ENCODE measurements at regions not wholly inside any gene's neighbourhood (a gene's known extent, or its start where the extent isn't known, plus 50 kb on each side); places are given as distances from the start of the nearest gene placed in this dataset.

- DNase-seq (ENCODE audit: low spot score, unreplicated experiment), result no peak
- H3K27me3 Mint-ChIP-seq, result no peaks in the 10 kb centered on the region
- TF ChIP-seq, protein P1, sequence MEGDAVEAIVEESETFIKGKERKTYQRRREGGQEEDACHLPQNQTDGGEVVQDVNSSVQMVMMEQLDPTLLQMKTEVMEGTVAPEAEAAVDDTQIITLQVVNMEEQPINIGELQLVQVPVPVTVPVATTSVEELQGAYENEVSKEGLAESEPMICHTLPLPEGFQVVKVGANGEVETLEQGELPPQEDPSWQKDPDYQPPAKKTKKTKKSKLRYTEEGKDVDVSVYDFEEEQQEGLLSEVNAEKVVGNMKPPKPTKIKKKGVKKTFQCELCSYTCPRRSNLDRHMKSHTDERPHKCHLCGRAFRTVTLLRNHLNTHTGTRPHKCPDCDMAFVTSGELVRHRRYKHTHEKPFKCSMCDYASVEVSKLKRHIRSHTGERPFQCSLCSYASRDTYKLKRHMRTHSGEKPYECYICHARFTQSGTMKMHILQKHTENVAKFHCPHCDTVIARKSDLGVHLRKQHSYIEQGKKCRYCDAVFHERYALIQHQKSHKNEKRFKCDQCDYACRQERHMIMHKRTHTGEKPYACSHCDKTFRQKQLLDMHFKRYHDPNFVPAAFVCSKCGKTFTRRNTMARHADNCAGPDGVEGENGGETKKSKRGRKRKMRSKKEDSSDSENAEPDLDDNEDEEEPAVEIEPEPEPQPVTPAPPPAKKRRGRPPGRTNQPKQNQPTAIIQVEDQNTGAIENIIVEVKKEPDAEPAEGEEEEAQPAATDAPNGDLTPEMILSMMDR (IDR thresholded peaks at IDR 0.05; ENCODE audit: unreplicated experiment), result no peak
- H3K36me3 Mint-ChIP-seq (ENCODE audit: insufficient read depth), result no peaks in the 10 kb centered on the region
- H3K27ac Mint-ChIP-seq, result no peak overlapping the region
- no peaks in the 10 kb centered on the region for H3K9me3 Mint-ChIP-seq (ENCODE audit: low read depth)
- peaks cover 2% of the 10 kb centered on the region for H3K4me1 Mint-ChIP-seq (ENCODE audit: low read depth)
- no peak overlapping the region for H3K4me3 Mint-ChIP-seq (ENCODE audit: low read depth)
Observed at GRCh38 chr20:40323361-40323794, 365.7 kb downstream of the MAFB start.

DNA sequence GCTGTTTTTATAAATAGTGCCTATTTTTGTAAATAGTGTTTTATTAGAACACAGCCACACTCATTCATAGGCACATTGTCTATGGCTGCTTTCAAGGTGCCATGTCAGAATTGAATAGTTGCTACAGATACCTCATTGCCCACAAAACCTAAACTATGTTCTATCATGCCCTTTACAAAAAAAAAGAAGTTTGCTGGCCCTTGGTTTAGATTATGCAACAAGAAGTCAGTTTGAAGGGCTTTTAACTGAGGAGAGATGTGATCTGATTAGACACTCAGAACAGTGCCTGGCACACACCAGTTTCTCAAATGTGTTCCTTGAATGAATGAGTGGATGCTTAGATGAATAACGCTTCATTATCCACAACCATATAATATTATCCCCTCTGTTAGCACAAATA, 366.1 kb downstream of the MAFB start:
- H3K4me3 Mint-ChIP-seq (ENCODE audit: low read depth), result no peak overlapping the region
- H3K4me1 Mint-ChIP-seq (ENCODE audit: low read depth), result peaks cover 2% of the 10 kb centered on the region
- DNase-seq (ENCODE audit: low spot score, unreplicated experiment), result no peak

GRCh38 chr20:40320517-40321011, 368.5 kb downstream of the MAFB start:
- H3K4me3 Mint-ChIP-seq (ENCODE audit: low read depth), result no peak overlapping the region
- peaks cover 2% of the 10 kb centered on the region for H3K4me1 Mint-ChIP-seq (ENCODE audit: low read depth)
- no peaks in the 10 kb centered on the region for H3K27me3 Mint-ChIP-seq
- H3K27ac Mint-ChIP-seq, result no peak overlapping the region
- no peaks in the 10 kb centered on the region for H3K9me3 Mint-ChIP-seq (ENCODE audit: low read depth)
- H3K36me3 Mint-ChIP-seq (ENCODE audit: insufficient read depth), result no peaks in the 10 kb centered on the region
- no peak for DNase-seq (ENCODE audit: low spot score, unreplicated experiment)
- TF ChIP-seq, protein P1 (IDR thresholded peaks at IDR 0.05; ENCODE audit: unreplicated experiment), result no peak

More for the DNA sequence above, 366.1 kb downstream of the MAFB start:
- Mint-ChIP-seq H3K27me3 (no peaks in the 10 kb centered on the region), H3K27ac (no peak overlapping the region), H3K9me3 (ENCODE audit: low read depth) (no peaks in the 10 kb centered on the region), H3K36me3 (ENCODE audit: insufficient read depth) (no peaks in the 10 kb centered on the region)
- TF ChIP-seq, protein P1 (IDR thresholded peaks at IDR 0.05; ENCODE audit: unreplicated experiment), result no peak

GRCh38 chr20:40319741-40320516, 369.1 kb downstream of the MAFB start:
- H3K27ac Mint-ChIP-seq, result no peak overlapping the region
- DNase-seq (ENCODE audit: low spot score, unreplicated experiment), result no peak

GRCh38 chr20:40319056-40319455, 370.0 kb downstream of the MAFB start:
- Mint-ChIP-seq H3K27me3 (peaks cover 4% of the 10 kb centered on the region), H3K4me1 (ENCODE audit: low read depth) (peaks cover 2% of the 10 kb centered on the region), H3K27ac (peak overlapping the region; percentile 4), H3K9me3 (ENCODE audit: low read depth) (no peaks in the 10 kb centered on the region), H3K4me3 (ENCODE audit: low read depth) (no peak overlapping the region), H3K36me3 (ENCODE audit: insufficient read depth) (no peaks in the 10 kb centered on the region)
- TF ChIP-seq, protein P1 (IDR thresholded peaks at IDR 0.05; ENCODE audit: unreplicated experiment), result no peak
- no peak for DNase-seq (ENCODE audit: low spot score, unreplicated experiment)

More at GRCh38 chr20:40319741-40320516, 369.1 kb downstream of the MAFB start:
- Mint-ChIP-seq H3K4me1 (ENCODE audit: low read depth) (peaks cover 2% of the 10 kb centered on the region), H3K9me3 (ENCODE audit: low read depth) (no peaks in the 10 kb centered on the region), H3K4me3 (ENCODE audit: low read depth) (no peak overlapping the region), H3K36me3 (ENCODE audit: insufficient read depth) (no peaks in the 10 kb centered on the region), H3K27me3 (no peaks in the 10 kb centered on the region)
- TF ChIP-seq, protein P1 (IDR thresholded peaks at IDR 0.05; ENCODE audit: unreplicated experiment), result no peak

Data from progenitor cell of endocrine pancreas (in vitro differentiated cells).